ENCODE measurements at regions not wholly inside any gene's neighbourhood (a gene's known extent, or its start where the extent isn't known, plus 50 kb on each side); places are given as distances from the start of the nearest gene placed in this dataset.

- H3K4me3 ChIP-seq: no peak overlapping the region
- no peak for DNase-seq (ENCODE audit: low spot score)
- H3K27ac ChIP-seq: no peak overlapping the region
- TF ChIP-seq CTCF (IDR thresholded peaks at IDR 0.05): no peak
Measured at GRCh38 chr2:237214030-237214675, 128.5 kb downstream of the COPS8 start.

GRCh38 chr2:237214963-237215362 is 129.3 kb downstream of the COPS8 start:
- no peak overlapping the region for H3K27ac ChIP-seq
- no peak for DNase-seq (ENCODE audit: low spot score)
- TF ChIP-seq CTCF (IDR thresholded peaks at IDR 0.05): no peak
- H3K4me3 ChIP-seq: no peak overlapping the region

GRCh38 chr2:237217995-237218616 is 132.4 kb downstream of the COPS8 start:
- no peak for TF ChIP-seq CTCF (IDR thresholded peaks at IDR 0.05)
- Histone ChIP-seq H3K27ac (no peak overlapping the region), H3K4me3 (no peak overlapping the region)
- no peak for DNase-seq (ENCODE audit: low spot score)

- no peak overlapping the region for H3K27ac ChIP-seq
- no peak for TF ChIP-seq CTCF (IDR thresholded peaks at IDR 0.05)
- no peak for DNase-seq (ENCODE audit: low spot score)
- H3K4me3 ChIP-seq: no peak overlapping the region
Measured at GRCh38 chr2:237218756-237219155, 133.1 kb downstream of the COPS8 start.

- H3K4me3 ChIP-seq: no peak overlapping the region
- no peak for TF ChIP-seq CTCF (IDR thresholded peaks at IDR 0.05)
- H3K27ac ChIP-seq: no peak overlapping the region
- DNase-seq (ENCODE audit: low spot score): no peak
Measured at GRCh38 chr2:237219826-237220225, 134.1 kb downstream of the COPS8 start.

GRCh38 chr2:237221443-237221842 is 135.8 kb downstream of the COPS8 start:
- DNase-seq (ENCODE audit: low spot score): no peak
- Histone ChIP-seq H3K4me3 (no peak overlapping the region), H3K27ac (peak overlapping the region; percentile 21 to 24)
- no peak for TF ChIP-seq CTCF (IDR thresholded peaks at IDR 0.05)

- peak overlapping the region; percentile 24 to 79 for H3K27ac ChIP-seq
- no peak for TF ChIP-seq CTCF (IDR thresholded peaks at IDR 0.05)
- no peak for DNase-seq (ENCODE audit: low spot score)
Measured at GRCh38 chr2:237222178-237222577, 136.5 kb downstream of the COPS8 start.

More at GRCh38 chr2:237222178-237222577, 136.5 kb downstream of the COPS8 start:
- H3K4me3 ChIP-seq: no peak overlapping the region
